HEK293 (cell line): ENCODE measurements at regions not wholly inside any gene's neighbourhood (a gene's known extent, or its start where the extent isn't known, plus 50 kb on each side); places are given as distances from the start of the nearest gene placed in this dataset.

ENCODE experiments used
- CTCF ChIA-PET: fragments of 350-600 bp; formaldehyde crosslinking; extraction: SDS; loops from one replicate; lab custom pipeline; 2021; ENCODE audit warnings: antibody characterized with exemption; lab: Yijun Ruan, JAX
- POLR2A ChIA-PET: fragments of 300-600 bp; formaldehyde crosslinking; extraction: SDS; loops from one replicate; lab custom pipeline; 2020; ENCODE audit warnings: antibody characterized with exemption, inconsistent platforms; lab: Yijun Ruan, JAX
- H3K27ac ChIP-seq: fragments of 200-500 bp; sonication (Bioruptor generic); 2 replicates; pipeline ENCODE4 v1.5.1; 2014; ENCODE audit warnings: low read depth, low read length, control low read depth, inconsistent platforms; ENCODE audit errors: extremely low read depth
- H3K36me3 ChIP-seq, 2 experiments: fragments of 200-500 bp in 1 of 2; sonication (Bioruptor generic) in 1 of 2; 1 replicate in 1 of 2; 2 replicates in 1 of 2; pipeline ENCODE4 v1.5.1; 2014 to 2017; ENCODE audit warnings: inconsistent platforms in 2 of 2, low read length in 2 of 2; ENCODE audit not compliant: control insufficient read depth in 2 of 2, insufficient read depth in 1 of 2
- H3K4me1 ChIP-seq: fragments of 200-500 bp; sonication (Bioruptor generic); 2 replicates; pipeline ENCODE4 v1.5.1; 2014; ENCODE audit warnings: mild to moderate bottlenecking, low read length, inconsistent platforms; ENCODE audit not compliant: control insufficient read depth, insufficient read depth
- H3K4me3 ChIP-seq: 2 replicates; pipeline ENCODE4 v1.5.1; 2011; ENCODE audit warnings: low read depth, mild to moderate bottlenecking, control low read depth, low read length, moderate library complexity
- H3K9me3 ChIP-seq: fragments of 200-500 bp; sonication (Bioruptor generic); 2 replicates; pipeline ENCODE4 v1.5.1; 2014; ENCODE audit warnings: low read depth, low read length, inconsistent platforms; ENCODE audit not compliant: control insufficient read depth, insufficient read depth
- GFI1B ChIP-seq: fragments of 450-650 bp; formaldehyde crosslinking; IDR thresholded peaks from 2 replicates; pipeline ENCODE4 v1.5.1; 2016; ENCODE audit warnings: missing biosample characterization, missing genetic modification characterization
- GLIS2 ChIP-seq: fragments of 450-650 bp; formaldehyde crosslinking; IDR thresholded peaks from 2 replicates; pipeline ENCODE4 v1.5.1; 2016; ENCODE audit warnings: missing biosample characterization, missing genetic modification characterization
- HOXD13 ChIP-seq: sonication (generic); formaldehyde crosslinking; IDR thresholded peaks from 2 replicates; pipeline ENCODE4 v1.8.0; 2022; ENCODE audit warnings: missing genetic modification reagents, borderline replicate concordance
- IKZF3 ChIP-seq: fragments of 450-650 bp; IDR thresholded peaks from 2 replicates; pipeline ENCODE4 v1.5.0; 2018; ENCODE audit warnings: missing biosample characterization, mild to moderate bottlenecking, missing genetic modification characterization, moderate library complexity
- OVOL3 ChIP-seq: fragments of 450-650 bp; formaldehyde crosslinking; IDR thresholded peaks from 2 replicates; pipeline ENCODE4 v1.5.1; 2016; ENCODE audit warnings: missing biosample characterization, missing genetic modification characterization
- SALL2 ChIP-seq: fragments of 450-650 bp; formaldehyde crosslinking; IDR thresholded peaks from 2 replicates; pipeline ENCODE4 v1.5.0; 2017; ENCODE audit warnings: missing biosample characterization, mild to moderate bottlenecking, missing genetic modification characterization, borderline replicate concordance
- ZNF274 ChIP-seq, 2 experiments: fragments of 200-500 bp in 1 of 2; fragments of 450-650 bp in 1 of 2; sonication (Bioruptor generic) in 1 of 2; formaldehyde crosslinking in 1 of 2; IDR thresholded peaks; 2 replicates each; pipeline versions ENCODE4 v1.5.1 to v1.6.1; 2014 to 2016; ENCODE audit warnings: borderline replicate concordance in 1 of 2, inconsistent platforms in 1 of 2, low read length in 1 of 2, missing biosample characterization in 1 of 2, missing genetic modification characterization in 1 of 2
- ZNF302 ChIP-seq: fragments of 450-650 bp; formaldehyde crosslinking; IDR thresholded peaks from 2 replicates; pipeline ENCODE4 v1.5.1; 2016; ENCODE audit warnings: missing biosample characterization, missing genetic modification characterization, low read depth
- ZNF311 ChIP-seq: fragments of 450-650 bp; formaldehyde crosslinking; IDR thresholded peaks from 2 replicates; pipeline ENCODE4 v1.5.1; 2017; ENCODE audit warnings: missing biosample characterization, missing genetic modification characterization, borderline replicate concordance
- ZNF341 ChIP-seq: fragments of 450-650 bp; formaldehyde crosslinking; IDR thresholded peaks from 2 replicates; pipeline ENCODE4; 2016; ENCODE audit warnings: low read depth, missing biosample characterization, missing genetic modification characterization
- ZNF514 ChIP-seq: fragments of 450-650 bp; formaldehyde crosslinking; IDR thresholded peaks from 2 replicates; pipeline ENCODE4 v1.5.1; 2016; ENCODE audit warnings: missing biosample characterization, missing genetic modification characterization
- ZNF792 ChIP-seq: fragments of 450-650 bp; formaldehyde crosslinking; IDR thresholded peaks from 2 replicates; pipeline ENCODE4 v1.5.1; 2016; ENCODE audit warnings: missing biosample characterization, missing genetic modification characterization
- TF ChIP-seq, protein P1 (sequence below): fragments of 450-650 bp; formaldehyde crosslinking; conservative IDR thresholded peaks from 2 replicates; pipeline ENCODE4 v1.5.1; 2016; ENCODE audit warnings: low read depth, missing biosample characterization, missing genetic modification characterization
- TF ChIP-seq, protein P2 (sequence below): fragments of 450-650 bp; formaldehyde crosslinking; IDR thresholded peaks from 2 replicates; pipeline ENCODE4 v1.5.1; 2016; ENCODE audit warnings: missing biosample characterization, missing genetic modification characterization, borderline replicate concordance
- TF ChIP-seq, protein P3 (sequence below): fragments of 450-650 bp; formaldehyde crosslinking; IDR thresholded peaks from 2 replicates; pipeline ENCODE4 v1.5.1; 2016; ENCODE audit warnings: missing biosample characterization, missing genetic modification characterization
- TF ChIP-seq, protein P4 (sequence below): fragments of 450-650 bp; formaldehyde crosslinking; IDR thresholded peaks from 2 replicates; pipeline ENCODE4 v1.5.1; 2017; ENCODE audit warnings: missing biosample characterization, mild to moderate bottlenecking, missing genetic modification characterization, moderate library complexity
- TF ChIP-seq, protein P5 (sequence below): fragments of 450-650 bp; formaldehyde crosslinking; IDR thresholded peaks from 2 replicates; pipeline ENCODE4 v1.5.1; 2016; ENCODE audit warnings: missing biosample characterization, missing genetic modification characterization
- TF ChIP-seq, protein P6 (sequence below): fragments of 450-650 bp; IDR thresholded peaks from 2 replicates; pipeline ENCODE4 v1.5.1; 2018; ENCODE audit warnings: missing biosample characterization, missing genetic modification characterization

DNA sequence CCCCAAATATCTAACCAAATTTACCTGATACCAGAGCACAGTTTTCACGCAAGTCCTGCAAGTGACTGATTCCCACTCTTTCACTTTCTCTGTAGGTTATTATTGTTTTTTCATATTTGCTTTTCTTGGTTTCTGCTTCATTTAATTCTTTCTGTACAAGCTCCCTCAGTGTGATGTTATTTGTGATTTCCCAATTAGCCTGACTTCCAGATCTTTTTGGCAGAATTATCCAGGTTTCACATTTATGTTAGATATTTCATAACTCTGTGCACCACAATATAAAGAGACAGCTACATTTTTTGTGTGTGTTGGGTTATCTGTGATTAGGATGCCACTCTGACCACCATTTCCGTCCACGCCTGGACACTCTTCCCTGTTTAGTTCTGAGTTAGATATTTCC is 381.5 kb upstream of the CNTNAP2 start (continued):
- TF ChIP-seq, protein P1, sequence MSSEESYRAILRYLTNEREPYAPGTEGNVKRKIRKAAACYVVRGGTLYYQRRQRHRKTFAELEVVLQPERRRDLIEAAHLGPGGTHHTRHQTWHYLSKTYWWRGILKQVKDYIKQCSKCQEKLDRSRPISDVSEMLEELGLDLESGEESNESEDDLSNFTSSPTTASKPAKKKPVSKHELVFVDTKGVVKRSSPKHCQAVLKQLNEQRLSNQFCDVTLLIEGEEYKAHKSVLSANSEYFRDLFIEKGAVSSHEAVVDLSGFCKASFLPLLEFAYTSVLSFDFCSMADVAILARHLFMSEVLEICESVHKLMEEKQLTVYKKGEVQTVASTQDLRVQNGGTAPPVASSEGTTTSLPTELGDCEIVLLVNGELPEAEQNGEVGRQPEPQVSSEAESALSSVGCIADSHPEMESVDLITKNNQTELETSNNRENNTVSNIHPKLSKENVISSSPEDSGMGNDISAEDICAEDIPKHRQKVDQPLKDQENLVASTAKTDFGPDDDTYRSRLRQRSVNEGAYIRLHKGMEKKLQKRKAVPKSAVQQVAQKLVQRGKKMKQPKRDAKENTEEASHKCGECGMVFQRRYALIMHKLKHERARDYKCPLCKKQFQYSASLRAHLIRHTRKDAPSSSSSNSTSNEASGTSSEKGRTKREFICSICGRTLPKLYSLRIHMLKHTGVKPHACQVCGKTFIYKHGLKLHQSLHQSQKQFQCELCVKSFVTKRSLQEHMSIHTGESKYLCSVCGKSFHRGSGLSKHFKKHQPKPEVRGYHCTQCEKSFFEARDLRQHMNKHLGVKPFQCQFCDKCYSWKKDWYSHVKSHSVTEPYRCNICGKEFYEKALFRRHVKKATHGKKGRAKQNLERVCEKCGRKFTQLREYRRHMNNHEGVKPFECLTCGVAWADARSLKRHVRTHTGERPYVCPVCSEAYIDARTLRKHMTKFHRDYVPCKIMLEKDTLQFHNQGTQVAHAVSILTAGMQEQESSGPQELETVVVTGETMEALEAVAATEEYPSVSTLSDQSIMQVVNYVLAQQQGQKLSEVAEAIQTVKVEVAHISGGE (tag by site-specific recombination): no peak
- TF ChIP-seq ZNF274 (IDR thresholded peaks at IDR 0.05; ENCODE audit: low read length) (no peak), ZNF274 (tag by site-specific recombination; IDR thresholded peaks at IDR 0.05; ENCODE audit: borderline replicate concordance) (no peak)

DNA sequence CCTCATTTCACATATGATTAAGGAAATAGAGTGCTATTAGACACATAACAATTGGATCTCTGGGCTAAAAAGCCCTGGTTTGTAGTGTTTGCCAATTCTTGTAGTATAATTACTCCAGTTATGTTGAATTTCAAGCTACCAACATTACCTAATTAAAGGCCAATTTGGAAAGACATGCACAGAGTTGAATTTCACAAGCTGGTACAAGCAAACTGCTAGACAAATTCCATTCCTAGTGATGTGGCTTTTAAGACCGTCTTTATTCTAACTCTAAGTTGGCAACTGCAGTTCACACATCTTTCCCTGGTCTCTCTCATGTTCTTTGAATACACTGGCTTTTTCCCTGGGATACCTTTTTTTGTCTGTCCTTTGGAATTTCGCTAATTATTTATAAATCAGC is 384.1 kb upstream of the CNTNAP2 start:
- Histone ChIP-seq H3K36me3 (no peaks in the 10 kb centered on the region), H3K27ac (no peak overlapping the region), H3K4me1 (no peaks in the 10 kb centered on the region), H3K4me3 (no peak overlapping the region), H3K9me3 (no peaks in the 10 kb centered on the region)
- CTCF ChIA-PET: no interaction called here
- TF ChIP-seq, protein P2, sequence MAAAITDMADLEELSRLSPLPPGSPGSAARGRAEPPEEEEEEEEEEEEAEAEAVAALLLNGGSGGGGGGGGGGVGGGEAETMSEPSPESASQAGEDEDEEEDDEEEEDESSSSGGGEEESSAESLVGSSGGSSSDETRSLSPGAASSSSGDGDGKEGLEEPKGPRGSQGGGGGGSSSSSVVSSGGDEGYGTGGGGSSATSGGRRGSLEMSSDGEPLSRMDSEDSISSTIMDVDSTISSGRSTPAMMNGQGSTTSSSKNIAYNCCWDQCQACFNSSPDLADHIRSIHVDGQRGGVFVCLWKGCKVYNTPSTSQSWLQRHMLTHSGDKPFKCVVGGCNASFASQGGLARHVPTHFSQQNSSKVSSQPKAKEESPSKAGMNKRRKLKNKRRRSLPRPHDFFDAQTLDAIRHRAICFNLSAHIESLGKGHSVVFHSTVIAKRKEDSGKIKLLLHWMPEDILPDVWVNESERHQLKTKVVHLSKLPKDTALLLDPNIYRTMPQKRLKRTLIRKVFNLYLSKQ (tag by site-specific recombination): no peak
- TF ChIP-seq ZNF792 (no peak), SALL2 (tag by site-specific recombination) (no peak), HOXD13 (CRISPR knock-in tag) (no peak), ZNF274 (IDR thresholded peaks at IDR 0.05; ENCODE audit: low read length) (no peak), ZNF274 (tag by site-specific recombination; IDR thresholded peaks at IDR 0.05; ENCODE audit: borderline replicate concordance) (no peak), ZNF302 (tag by site-specific recombination) (no peak), GLIS2 (tag by site-specific recombination) (no peak), GFI1B (no peak)
- TF ChIP-seq, protein P3, sequence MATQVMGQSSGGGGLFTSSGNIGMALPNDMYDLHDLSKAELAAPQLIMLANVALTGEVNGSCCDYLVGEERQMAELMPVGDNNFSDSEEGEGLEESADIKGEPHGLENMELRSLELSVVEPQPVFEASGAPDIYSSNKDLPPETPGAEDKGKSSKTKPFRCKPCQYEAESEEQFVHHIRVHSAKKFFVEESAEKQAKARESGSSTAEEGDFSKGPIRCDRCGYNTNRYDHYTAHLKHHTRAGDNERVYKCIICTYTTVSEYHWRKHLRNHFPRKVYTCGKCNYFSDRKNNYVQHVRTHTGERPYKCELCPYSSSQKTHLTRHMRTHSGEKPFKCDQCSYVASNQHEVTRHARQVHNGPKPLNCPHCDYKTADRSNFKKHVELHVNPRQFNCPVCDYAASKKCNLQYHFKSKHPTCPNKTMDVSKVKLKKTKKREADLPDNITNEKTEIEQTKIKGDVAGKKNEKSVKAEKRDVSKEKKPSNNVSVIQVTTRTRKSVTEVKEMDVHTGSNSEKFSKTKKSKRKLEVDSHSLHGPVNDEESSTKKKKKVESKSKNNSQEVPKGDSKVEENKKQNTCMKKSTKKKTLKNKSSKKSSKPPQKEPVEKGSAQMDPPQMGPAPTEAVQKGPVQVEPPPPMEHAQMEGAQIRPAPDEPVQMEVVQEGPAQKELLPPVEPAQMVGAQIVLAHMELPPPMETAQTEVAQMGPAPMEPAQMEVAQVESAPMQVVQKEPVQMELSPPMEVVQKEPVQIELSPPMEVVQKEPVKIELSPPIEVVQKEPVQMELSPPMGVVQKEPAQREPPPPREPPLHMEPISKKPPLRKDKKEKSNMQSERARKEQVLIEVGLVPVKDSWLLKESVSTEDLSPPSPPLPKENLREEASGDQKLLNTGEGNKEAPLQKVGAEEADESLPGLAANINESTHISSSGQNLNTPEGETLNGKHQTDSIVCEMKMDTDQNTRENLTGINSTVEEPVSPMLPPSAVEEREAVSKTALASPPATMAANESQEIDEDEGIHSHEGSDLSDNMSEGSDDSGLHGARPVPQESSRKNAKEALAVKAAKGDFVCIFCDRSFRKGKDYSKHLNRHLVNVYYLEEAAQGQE (tag by site-specific recombination): no peak
- TF ChIP-seq, protein P4, sequence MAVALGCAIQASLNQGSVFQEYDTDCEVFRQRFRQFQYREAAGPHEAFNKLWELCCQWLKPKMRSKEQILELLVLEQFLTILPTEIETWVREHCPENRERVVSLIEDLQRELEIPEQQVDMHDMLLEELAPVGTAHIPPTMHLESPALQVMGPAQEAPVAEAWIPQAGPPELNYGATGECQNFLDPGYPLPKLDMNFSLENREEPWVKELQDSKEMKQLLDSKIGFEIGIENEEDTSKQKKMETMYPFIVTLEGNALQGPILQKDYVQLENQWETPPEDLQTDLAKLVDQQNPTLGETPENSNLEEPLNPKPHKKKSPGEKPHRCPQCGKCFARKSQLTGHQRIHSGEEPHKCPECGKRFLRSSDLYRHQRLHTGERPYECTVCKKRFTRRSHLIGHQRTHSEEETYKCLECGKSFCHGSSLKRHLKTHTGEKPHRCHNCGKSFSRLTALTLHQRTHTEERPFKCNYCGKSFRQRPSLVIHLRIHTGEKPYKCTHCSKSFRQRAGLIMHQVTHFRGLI (tag by site-specific recombination): no peak
- POLR2A ChIA-PET: no interaction called here

DNA sequence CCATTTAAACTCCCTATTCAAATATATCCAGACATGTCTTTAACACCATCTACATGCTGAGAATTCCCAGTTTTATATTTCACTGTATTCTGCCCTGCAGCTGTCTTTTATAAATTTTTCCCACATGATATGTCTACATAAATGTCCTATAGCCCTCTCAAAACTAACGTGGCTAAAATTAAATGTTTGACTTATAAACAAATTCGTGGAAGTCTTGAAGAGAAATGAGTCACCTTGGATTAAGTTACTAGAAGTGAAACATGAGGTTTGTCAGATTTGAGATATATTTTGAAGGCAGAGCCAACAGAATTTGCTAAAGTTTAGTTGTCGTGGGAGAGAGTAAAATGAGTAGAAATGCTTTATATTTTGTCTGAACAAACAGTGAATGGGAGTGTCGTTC is 386.9 kb upstream of the CNTNAP2 start:
- ChIA-PET POLR2A (no interaction called here), CTCF (no interaction called here)
- Histone ChIP-seq H3K9me3 (no peaks in the 10 kb centered on the region), H3K27ac (no peak overlapping the region), H3K4me3 (no peak overlapping the region), H3K4me1 (no peaks in the 10 kb centered on the region), H3K36me3 (no peaks in the 10 kb centered on the region)
- TF ChIP-seq OVOL3 (no peak), IKZF3 (tag by site-specific recombination) (no peak), ZNF514 (tag by site-specific recombination) (no peak), ZNF311 (no peak), ZNF341 (no peak)
- TF ChIP-seq, protein P5, sequence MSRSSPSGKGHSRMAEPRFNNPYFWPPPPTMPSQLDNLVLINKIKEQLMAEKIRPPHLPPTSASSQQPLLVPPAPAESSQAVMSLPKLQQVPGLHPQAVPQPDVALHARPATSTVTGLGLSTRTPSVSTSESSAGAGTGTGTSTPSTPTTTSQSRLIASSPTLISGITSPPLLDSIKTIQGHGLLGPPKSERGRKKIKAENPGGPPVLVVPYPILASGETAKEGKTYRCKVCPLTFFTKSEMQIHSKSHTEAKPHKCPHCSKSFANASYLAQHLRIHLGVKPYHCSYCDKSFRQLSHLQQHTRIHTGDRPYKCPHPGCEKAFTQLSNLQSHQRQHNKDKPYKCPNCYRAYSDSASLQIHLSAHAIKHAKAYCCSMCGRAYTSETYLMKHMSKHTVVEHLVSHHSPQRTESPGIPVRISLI: no peak
- TF ChIP-seq, protein P6, sequence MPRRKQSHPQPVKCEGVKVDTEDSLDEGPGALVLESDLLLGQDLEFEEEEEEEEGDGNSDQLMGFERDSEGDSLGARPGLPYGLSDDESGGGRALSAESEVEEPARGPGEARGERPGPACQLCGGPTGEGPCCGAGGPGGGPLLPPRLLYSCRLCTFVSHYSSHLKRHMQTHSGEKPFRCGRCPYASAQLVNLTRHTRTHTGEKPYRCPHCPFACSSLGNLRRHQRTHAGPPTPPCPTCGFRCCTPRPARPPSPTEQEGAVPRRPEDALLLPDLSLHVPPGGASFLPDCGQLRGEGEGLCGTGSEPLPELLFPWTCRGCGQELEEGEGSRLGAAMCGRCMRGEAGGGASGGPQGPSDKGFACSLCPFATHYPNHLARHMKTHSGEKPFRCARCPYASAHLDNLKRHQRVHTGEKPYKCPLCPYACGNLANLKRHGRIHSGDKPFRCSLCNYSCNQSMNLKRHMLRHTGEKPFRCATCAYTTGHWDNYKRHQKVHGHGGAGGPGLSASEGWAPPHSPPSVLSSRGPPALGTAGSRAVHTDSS (tag by site-specific recombination): no peak
